KMS-11 (cell line): ENCODE measurements at regions not wholly inside any gene's neighbourhood (a gene's known extent, or its start where the extent isn't known, plus 50 kb on each side); places are given as distances from the start of the nearest gene placed in this dataset.

Experiments used
- H2AFZ ChIP-seq: fragments of 200-600 bp; sonication (generic); 2 replicates; pipeline ENCODE4 v1.6.1; 2016; ENCODE audit warnings: antibody characterized with exemption, mixed run types, low read depth
- H3K27ac ChIP-seq: fragments of 200-600 bp; sonication (generic); 2 replicates; pipeline ENCODE4 v1.6.1; 2016; ENCODE audit warnings: mild to moderate bottlenecking, mixed run types
- H3K27me3 ChIP-seq: fragments of 200-600 bp; sonication (generic); 2 replicates; pipeline ENCODE4 v1.6.1; 2017; ENCODE audit warnings: mild to moderate bottlenecking, low read depth, mixed run types, moderate library complexity; ENCODE audit not compliant: insufficient read depth
- H3K36me3 ChIP-seq: fragments of 200-600 bp; sonication (generic); 2 replicates; pipeline ENCODE4 v1.6.1; 2017; ENCODE audit warnings: mild to moderate bottlenecking, mixed run types; ENCODE audit not compliant: insufficient read depth
- H3K4me1 ChIP-seq: fragments of 200-600 bp; sonication (generic); 2 replicates; pipeline ENCODE4 v1.6.1; 2016; ENCODE audit warnings: mild to moderate bottlenecking, low read depth, mixed run types; ENCODE audit not compliant: poor library complexity, severe bottlenecking
- H3K4me2 ChIP-seq: fragments of 200-600 bp; sonication (generic); 2 replicates; pipeline ENCODE4 v1.7.0; 2016; ENCODE audit warnings: mild to moderate bottlenecking, mixed run types
- H3K4me3 ChIP-seq: fragments of 200-600 bp; sonication (generic); IDR thresholded peaks from 2 replicates; pipeline ENCODE4 v1.6.1; 2017; ENCODE audit warnings: low read depth, low read length, mixed read lengths; ENCODE audit not compliant: insufficient read depth
- H3K79me2 ChIP-seq: fragments of 200-600 bp; sonication (generic); 2 replicates; pipeline ENCODE4 v1.6.1; 2016; ENCODE audit warnings: low read depth, mixed run types; ENCODE audit not compliant: insufficient read depth
- H3K9ac ChIP-seq: fragments of 200-600 bp; sonication (generic); 2 replicates; pipeline ENCODE4 v1.6.1; 2016; ENCODE audit warnings: mild to moderate bottlenecking, mixed run types
- H4K20me1 ChIP-seq: fragments of 200-600 bp; sonication (generic); 2 replicates; pipeline ENCODE4 v1.6.1; 2016; ENCODE audit warnings: mild to moderate bottlenecking, mixed run types; ENCODE audit not compliant: insufficient read depth
- CTCF ChIP-seq: fragments of 200-600 bp; sonication (generic); conservative IDR thresholded peaks from 2 replicates; pipeline ENCODE4 v1.6.1; 2017; ENCODE audit warnings: low read depth, mild to moderate bottlenecking, antibody characterized with exemption, low read length, moderate library complexity, mixed read lengths

- Histone ChIP-seq H2AFZ (no peak overlapping the region), H3K4me2 (no peak overlapping the region), H3K4me3 (no peak overlapping the region), H3K27ac (no peak overlapping the region), H3K36me3 (no peaks in the 10 kb centered on the region), H3K9ac (no peak overlapping the region), H3K4me1 (no peaks in the 10 kb centered on the region), H4K20me1 (no peaks in the 10 kb centered on the region), H3K79me2 (no peaks in the 10 kb centered on the region), H3K27me3 (no peaks in the 10 kb centered on the region)
- TF ChIP-seq CTCF: no peak
Measured at GRCh38 chr1:191533254-191533653, 625.0 kb upstream of the RGS18 start.

GRCh38 chr1:191536791-191537429 is 621.4 kb upstream of the RGS18 start:
- H3K4me3 ChIP-seq: no peak overlapping the region
- H3K27me3 ChIP-seq: no peaks in the 10 kb centered on the region
- H3K9ac ChIP-seq: no peak overlapping the region
- no peak overlapping the region for H3K27ac ChIP-seq
- no peaks in the 10 kb centered on the region for H4K20me1 ChIP-seq
- H3K4me1 ChIP-seq: no peaks in the 10 kb centered on the region
- no peaks in the 10 kb centered on the region for H3K79me2 ChIP-seq
- TF ChIP-seq CTCF: no peak
- no peaks in the 10 kb centered on the region for H3K36me3 ChIP-seq
- no peak overlapping the region for H2AFZ ChIP-seq
- no peak overlapping the region for H3K4me2 ChIP-seq

GRCh38 chr1:191541758-191542157 is 616.5 kb upstream of the RGS18 start:
- Histone ChIP-seq H3K4me3 (no peak overlapping the region), H3K9ac (no peak overlapping the region), H3K27me3 (no peaks in the 10 kb centered on the region), H3K79me2 (no peaks in the 10 kb centered on the region), H4K20me1 (no peaks in the 10 kb centered on the region), H2AFZ (no peak overlapping the region), H3K27ac (no peak overlapping the region), H3K4me1 (no peaks in the 10 kb centered on the region), H3K36me3 (no peaks in the 10 kb centered on the region), H3K4me2 (no peak overlapping the region)
- TF ChIP-seq CTCF: no peak

GRCh38 chr1:191542444-191542843 is 615.8 kb upstream of the RGS18 start:
- Histone ChIP-seq H3K9ac (no peak overlapping the region), H3K27me3 (no peaks in the 10 kb centered on the region), H2AFZ (no peak overlapping the region), H3K79me2 (no peaks in the 10 kb centered on the region), H4K20me1 (no peaks in the 10 kb centered on the region), H3K4me3 (no peak overlapping the region), H3K36me3 (no peaks in the 10 kb centered on the region), H3K4me1 (no peaks in the 10 kb centered on the region), H3K4me2 (no peak overlapping the region), H3K27ac (no peak overlapping the region)
- no peak for TF ChIP-seq CTCF
